K562 (cell line): ENCODE measurements at regions not wholly inside any gene's neighbourhood (a gene's known extent, or its start where the extent isn't known, plus 50 kb on each side); places are given as distances from the start of the nearest gene placed in this dataset.

Source experiments
- ATAC-seq: fragments of 200-7000 bp; cut with Tn5 transposase; 3 replicates; pipeline ENCODE4 v1.9.1; 2020; ENCODE audit warnings: moderate library complexity
- BruUV-seq: library from RNA; stranded (reverse); fragments of 400-500 nt; replicated peaks from 2 replicates; lab custom pipeline; 2021; lab: Mats Ljungman, UMichigan
- CTCF ChIA-PET: fragments of 300-600 bp; formaldehyde crosslinking; extraction: SDS; loops from one replicate; lab custom pipeline; 2021; ENCODE audit warnings: low intra/inter-chr PET ratio; lab: Yijun Ruan, JAX
- POLR2A ChIA-PET: fragments of 300-600, 350-650 bp; sonication (Branson Sonifier 250); formaldehyde crosslinking; extraction: SDS; loops from one replicate; lab custom pipeline; 2021; ENCODE audit warnings: antibody characterized with exemption, inconsistent platforms; lab: Yijun Ruan, JAX
- DNase-seq, 4 experiments: peaks; one replicate each; pipeline versions ENCODE4 v3.0.0 to v3.0.0-alpha.2; 2011 to 2018; ENCODE audit warnings: low spot score in 3 of 4, mixed read lengths in 3 of 4; ENCODE audit errors: extremely low read depth in 1 of 4
- FAIRE-seq: peaks from 2 replicates; lab custom pipeline; 2011; peaks lifted over from hg19 to GRCh38; lab: Jason Lieb, UNC
- H2AFZ ChIP-seq: 2 replicates; pipeline ENCODE4 v1.6.0; 2011; ENCODE audit warnings: low read depth, low read length, control low read depth, inconsistent platforms
- H3K27ac ChIP-seq: fragments of 200-600 bp; 3 replicates; pipeline ENCODE4 v1.8.0; 2011; ENCODE audit warnings: low read depth, mild to moderate bottlenecking, control low read depth, inconsistent platforms, low read length, moderate library complexity, mixed read lengths; ENCODE audit errors: extremely low read depth
- H3K27me3 ChIP-seq, 2 experiments: fragments of 300-600 bp in 1 of 2; 2 replicates in 1 of 2; 3 replicates in 1 of 2; pipeline versions ENCODE4 v1.6.0 to v1.8.0; 2011; ENCODE audit warnings: inconsistent platforms in 2 of 2, low read length in 2 of 2, mild to moderate bottlenecking in 1 of 2, mixed read lengths in 1 of 2, moderate library complexity in 1 of 2; ENCODE audit not compliant: control insufficient read depth in 2 of 2, insufficient read depth in 2 of 2
- H3K36me3 ChIP-seq: fragments of 300-600 bp; 3 replicates; pipeline ENCODE4 v1.8.0; 2011; ENCODE audit warnings: mild to moderate bottlenecking, low read length, inconsistent platforms; ENCODE audit not compliant: control insufficient read depth, insufficient read depth
- H3K4me1 ChIP-seq, 2 experiments: fragments of 200-600 bp in 1 of 2; replicated peaks in 1 of 2; 2 replicates in 1 of 2; 3 replicates in 1 of 2; pipeline versions ENCODE4 v1.5.1 to v1.8.0; 2011; ENCODE audit warnings: inconsistent platforms in 2 of 2, low read length in 2 of 2, mild to moderate bottlenecking in 1 of 2, mixed read lengths in 1 of 2, moderate library complexity in 1 of 2; ENCODE audit not compliant: control insufficient read depth in 2 of 2, insufficient read depth in 2 of 2
- H3K4me2 ChIP-seq: 2 replicates; pipeline ENCODE4 v1.6.1; 2011; ENCODE audit warnings: low read length, control low read depth, inconsistent platforms, mixed read lengths; ENCODE audit not compliant: insufficient read depth
- H3K4me3 ChIP-seq: fragments of 200-600 bp; sonication (generic), shearing (Covaris generic); 2 replicates; pipeline ENCODE4 v1.5.1; 2016; ENCODE audit warnings: control low read depth, inconsistent platforms
- H3K79me2 ChIP-seq: fragments of 200-600 bp; 3 replicates; pipeline ENCODE4 v1.8.0; 2011; ENCODE audit warnings: low read length, inconsistent platforms; ENCODE audit not compliant: control insufficient read depth, insufficient read depth
- H3K9ac ChIP-seq, 2 experiments: 2 replicates each; pipeline versions ENCODE4 v1.6.0 to v1.6.1; 2011; ENCODE audit warnings: low read depth in 2 of 2, low read length in 2 of 2, control low read depth in 1 of 2, inconsistent platforms in 1 of 2, mild to moderate bottlenecking in 1 of 2, mixed read lengths in 1 of 2; ENCODE audit not compliant: insufficient read depth in 1 of 2
- H3K9me1 ChIP-seq: one replicate; pipeline ENCODE4 v1.6.0; 2011; ENCODE audit warnings: inconsistent platforms, mild to moderate bottlenecking, low read length, moderate library complexity; ENCODE audit not compliant: control insufficient read depth, insufficient read depth
- H3K9me3 ChIP-seq: replicated peaks from 2 replicates; pipeline ENCODE4 v1.5.1; 2011; ENCODE audit warnings: low read depth, low read length, inconsistent platforms; ENCODE audit not compliant: control insufficient read depth, insufficient read depth
- H4K20me1 ChIP-seq: replicated peaks from 2 replicates; pipeline ENCODE4 v1.6.1; 2011; ENCODE audit warnings: low read length, inconsistent platforms, mixed read lengths; ENCODE audit not compliant: control insufficient read depth, insufficient read depth
- CHD1 ChIP-seq: fragments of 200-600 bp; sonication (generic); IDR thresholded peaks from one replicate; pipeline ENCODE4 v1.6.1; 2012; ENCODE audit warnings: mild to moderate bottlenecking, moderate library complexity, low read length, inconsistent platforms
- KLF13 ChIP-seq: fragments of 450-650 bp; IDR thresholded peaks from 2 replicates; pipeline ENCODE4 v1.6.1; 2016; ENCODE audit warnings: missing genetic modification characterization, low read depth, mild to moderate bottlenecking, missing compliant biosample characterization, moderate library complexity, borderline replicate concordance
- LEF1 ChIP-seq: fragments of 450-650 bp; IDR thresholded peaks from 2 replicates; pipeline ENCODE4 v1.6.1; 2016; ENCODE audit warnings: mild to moderate bottlenecking
- MAFK ChIP-seq: IDR thresholded peaks from 2 replicates; pipeline ENCODE4 v1.6.1; 2011; ENCODE audit warnings: low read length, improper control_type of control experiment
- MCM5 ChIP-seq: fragments of 450-650 bp; IDR thresholded peaks from 2 replicates; pipeline ENCODE4 v1.6.1; 2016; ENCODE audit warnings: low read depth
- NFE2 ChIP-seq: IDR thresholded peaks from 2 replicates; pipeline ENCODE4 v1.6.1; 2014; ENCODE audit warnings: antibody characterized with exemption, low read depth
- NFE2L1 ChIP-seq: fragments of 450-650 bp; IDR thresholded peaks from 2 replicates; pipeline ENCODE4 v1.6.1; 2016; ENCODE audit warnings: missing genetic modification characterization, low read depth, mild to moderate bottlenecking, missing compliant biosample characterization, moderate library complexity, borderline replicate concordance
- POLR2A ChIP-seq: fragments of 450-650 bp; conservative IDR thresholded peaks from 2 replicates; pipeline ENCODE4 v1.6.1; 2016
- POLR2AphosphoS2 ChIP-seq: IDR thresholded peaks from 2 replicates; pipeline ENCODE4 v1.6.1; 2012; ENCODE audit warnings: low read length, improper control_type of control experiment
- RCOR1 ChIP-seq, 2 experiments: IDR thresholded peaks; 2 replicates each; pipeline ENCODE4 v1.6.1; 2012; ENCODE audit warnings: low read depth in 2 of 2, low read length in 2 of 2, borderline replicate concordance in 1 of 2, improper control_type of control experiment in 1 of 2
- SMAD1 ChIP-seq: fragments of 150-350 bp; IDR thresholded peaks from 2 replicates; pipeline ENCODE4 v1.6.1; 2014; ENCODE audit warnings: low read length, low read depth; ENCODE audit not compliant: partially characterized antibody
- SMARCB1 ChIP-seq: IDR thresholded peaks from 2 replicates; pipeline ENCODE4 v1.6.1; 2011; ENCODE audit warnings: improper control_type of control experiment, low read depth; ENCODE audit not compliant: insufficient read length
- SRSF7 ChIP-seq: fragments of 200-400 bp; formaldehyde crosslinking; optimal IDR thresholded peaks from 2 replicates; pipeline ENCODE3; 2017; ENCODE audit warnings: mild to moderate bottlenecking, low read depth, low read length
- TAF9B ChIP-seq: fragments of 450-650 bp; IDR thresholded peaks from 2 replicates; pipeline ENCODE4 v1.6.1; 2018; ENCODE audit warnings: mild to moderate bottlenecking; ENCODE audit not compliant: partially characterized antibody
- ZNF239 ChIP-seq: fragments of 250-450 bp; sonication (Bioruptor Pico); IDR thresholded peaks from 2 replicates; pipeline ENCODE4 v1.4.0; 2020; ENCODE audit warnings: mild to moderate bottlenecking
- WGBS: fragments of 100-300 bp; shearing (Covaris generic); methylation state at CpG from one replicate; pipeline ENCODE4 v1.1.6; 2016; ENCODE audit warnings: low coverage, mixed read lengths; ENCODE audit not compliant: insufficient coverage; ENCODE audit errors: missing lambda C conversion rate; 5-methylcytosine and 5-hydroxymethylcytosine counted together
- in situ Hi-C: fragments of 300-500 bp; cut with MboI; formaldehyde crosslinking; loops from 4 replicates; pipeline ENCODE4 v1.15.0; 2018; ENCODE audit warnings: inconsistent platforms, mixed read lengths
- intact Hi-C: fragments of 100-400 bp; cut with micrococcal nuclease; formaldehyde crosslinking; loops from 2 replicates; pipeline ENCODE4 v1.14.2; 2022
- TF ChIP-seq, protein P1 (sequence below): fragments of 250-450 bp; sonication (Bioruptor Pico); IDR thresholded peaks from 2 replicates; pipeline ENCODE4 v1.8.0; 2022; ENCODE audit warnings: moderate library complexity, mild to moderate bottlenecking, inconsistent platforms

DNA sequence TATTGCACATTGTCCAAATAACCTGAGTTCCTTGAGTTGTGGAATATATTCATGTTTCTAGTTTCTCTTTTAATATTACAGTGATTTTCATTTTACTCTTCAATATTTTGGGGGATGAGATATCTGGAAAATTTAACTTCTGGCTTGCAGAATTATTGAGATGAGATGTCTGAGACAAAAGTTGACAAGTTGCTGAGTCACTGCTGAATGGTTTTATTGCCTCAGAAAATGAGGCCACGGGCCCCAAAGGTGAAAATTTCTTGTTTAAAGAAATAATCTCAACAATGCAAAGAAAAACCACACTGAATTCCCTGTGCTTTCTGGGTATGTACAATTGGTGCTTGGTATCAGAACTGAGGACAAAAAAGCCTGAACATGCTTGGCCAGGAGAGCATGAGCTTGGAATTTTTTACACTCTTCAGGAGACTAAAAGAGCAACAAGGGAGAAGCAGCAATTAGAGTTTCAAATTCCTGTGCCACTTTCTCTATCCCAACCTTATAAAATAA lies 129.2 kb upstream of the TOM1L1 start (continued):
- no peak for TF ChIP-seq SRSF7
- TF ChIP-seq ZNF239 = no peak
- TF ChIP-seq LEF1 = no peak
- TF ChIP-seq, protein P1, sequence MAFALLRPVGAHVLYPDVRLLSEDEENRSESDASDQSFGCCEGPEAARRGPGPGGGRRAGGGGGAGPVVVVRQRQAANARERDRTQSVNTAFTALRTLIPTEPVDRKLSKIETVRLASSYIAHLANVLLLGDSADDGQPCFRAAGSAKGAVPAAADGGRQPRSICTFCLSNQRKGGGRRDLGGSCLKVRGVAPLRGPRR (CRISPR knock-in tag) = no peak
- TF ChIP-seq NFE2L1 (tag) = peak; percentile 85
- TF ChIP-seq CHD1 = no peak
- TF ChIP-seq SMARCB1 = no peak
- TF ChIP-seq NFE2 = peak; percentile 84
- TF ChIP-seq KLF13 (tag) = no peak
- TF ChIP-seq RCOR1 (IDR thresholded peaks at IDR 0.05; ENCODE audit: borderline replicate concordance in 1 of 2, low read depth in 2 of 2, low read length in 2 of 2) = no peak
- no peak for TF ChIP-seq MCM5
- no peak for TF ChIP-seq SMAD1
- TF ChIP-seq MAFK = peak; percentile 63; the same call in 1 of the 2 replicates

- H3K27ac ChIP-seq = no peak overlapping the region
- FAIRE-seq = no peak
- ChIA-PET POLR2A (no interaction called here), CTCF (no interaction called here)
- H3K9ac ChIP-seq = no peak overlapping the region
- no peaks in the 10 kb centered on the region for H3K9me1 ChIP-seq
- H3K79me2 ChIP-seq = no peaks in the 10 kb centered on the region
- H3K27me3 ChIP-seq = no peaks in the 10 kb centered on the region
- 0% methylated on average over 2 of the region's 2 CpGs for WGBS
- no peaks in the 10 kb centered on the region for H4K20me1 ChIP-seq
- in situ Hi-C loops (no loop called here), intact Hi-C loops (no loop called here)
- no peaks in the 10 kb centered on the region for H3K36me3 ChIP-seq
- no peak for ATAC-seq
- H3K4me1 ChIP-seq = no peaks in the 10 kb centered on the region
- H3K4me2 ChIP-seq = no peak overlapping the region
- DNase-seq = no peak
- TF ChIP-seq POLR2AphosphoS2 (no peak), POLR2A (no peak), TAF9B (no peak)
- H3K9me3 ChIP-seq = no peaks in the 10 kb centered on the region
- no TSS peak for BruUV-seq
- H2AFZ ChIP-seq = no peak overlapping the region
- no peak overlapping the region for H3K4me3 ChIP-seq
These were observed 120.4 kb upstream of the TOM1L1 start for GRCh38 chr17:54780238-54780637.
